ENCODE measurements at regions not wholly inside any gene's neighbourhood (a gene's known extent, or its start where the extent isn't known, plus 50 kb on each side); places are given as distances from the start of the nearest gene placed in this dataset.
"Not testable (repeated sequence)": the region's sequence is repeated elsewhere in the genome, so short reads cannot be mapped to it uniquely, and the experiment has no call there.

DNA sequence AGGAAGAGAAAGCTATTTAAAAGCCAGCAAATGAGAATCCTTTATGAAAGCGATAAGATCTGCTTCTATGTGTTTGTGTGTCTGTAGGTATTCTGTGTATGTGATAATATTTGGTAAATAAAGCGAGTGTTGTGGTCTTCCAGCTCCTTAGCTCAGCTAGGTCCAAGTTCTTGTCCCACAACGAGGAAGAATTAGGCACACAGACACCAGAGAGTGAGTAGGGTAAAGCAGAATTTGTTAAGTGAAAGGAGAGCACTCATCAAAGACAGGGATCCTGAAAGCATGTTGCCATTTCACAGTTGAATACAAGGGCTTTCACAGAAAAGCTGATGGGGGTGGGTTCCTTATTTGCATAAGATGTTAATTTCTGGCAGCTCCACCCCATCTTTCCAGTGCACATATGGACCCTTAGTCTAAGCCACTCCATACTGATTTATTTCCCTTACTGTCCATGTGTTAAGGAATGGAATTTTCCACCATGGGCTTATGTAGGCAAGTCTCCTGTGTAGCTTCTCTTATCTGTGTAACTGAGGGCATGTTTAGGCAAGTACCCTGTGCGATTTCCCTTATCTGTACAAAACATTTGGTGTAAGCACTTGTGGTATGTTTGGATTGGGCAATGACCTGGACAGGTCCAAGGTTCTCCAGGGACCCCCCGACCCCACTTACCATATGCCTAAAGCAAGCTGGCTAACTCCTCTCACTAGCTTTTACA lies 165.9 kb upstream of the VIPR2 start:
- H3K9ac ChIP-seq (ENCODE audit: low read depth, low read length) = no peak overlapping the region
- no peaks in the 10 kb centered on the region for H3K36me3 ChIP-seq (ENCODE audit: control insufficient read depth, insufficient read depth, low read length)
- H3K27me3 ChIP-seq (ENCODE audit: control insufficient read depth, insufficient read depth, low read length) = no peaks in the 10 kb centered on the region
- no peaks in the 10 kb centered on the region for H3K4me1 ChIP-seq (ENCODE audit: control insufficient read depth, insufficient read depth, low read length)
- H3K4me3 ChIP-seq (ENCODE audit: low read depth, low read length) = peak overlapping the region; percentile 17; the same call in 1 of the 2 replicates
- no peak overlapping the region for H3K27ac ChIP-seq (ENCODE audit: low read depth, low read length)
- H3K9me3 ChIP-seq (ENCODE audit: control insufficient read depth, insufficient read depth, low read length) = peaks cover 74% of the 10 kb centered on the region

DNA sequence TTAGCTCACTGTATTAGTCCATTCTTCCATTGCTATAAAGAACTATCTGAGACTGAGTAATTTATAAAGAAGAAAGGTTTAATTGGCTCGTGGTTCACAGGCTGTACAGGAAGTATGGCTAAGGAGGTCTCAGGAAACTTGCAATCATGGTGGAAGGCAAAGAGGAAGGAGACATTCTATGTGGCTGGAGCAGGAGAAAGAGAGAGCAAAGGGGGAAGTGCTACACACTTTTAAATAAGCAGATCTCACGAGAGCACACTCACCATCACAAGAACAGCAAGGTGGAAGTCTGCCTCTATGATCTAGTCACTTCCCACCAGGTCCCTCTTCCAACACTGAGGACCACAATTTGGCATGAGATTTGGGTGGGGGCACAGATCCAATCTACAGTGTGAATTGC lies 164.5 kb upstream of the VIPR2 start:
- not testable (repeated sequence) for H3K36me3 ChIP-seq (ENCODE audit: control insufficient read depth, insufficient read depth, low read length); H3K27ac ChIP-seq (ENCODE audit: low read depth, low read length); H3K27me3 ChIP-seq (ENCODE audit: control insufficient read depth, insufficient read depth, low read length); H3K4me1 ChIP-seq (ENCODE audit: control insufficient read depth, insufficient read depth, low read length); H3K9ac ChIP-seq (ENCODE audit: low read depth, low read length); H3K4me3 ChIP-seq (ENCODE audit: low read depth, low read length)
- peaks cover 65% of the 10 kb centered on the region for H3K9me3 ChIP-seq (ENCODE audit: control insufficient read depth, insufficient read depth, low read length)

DNA sequence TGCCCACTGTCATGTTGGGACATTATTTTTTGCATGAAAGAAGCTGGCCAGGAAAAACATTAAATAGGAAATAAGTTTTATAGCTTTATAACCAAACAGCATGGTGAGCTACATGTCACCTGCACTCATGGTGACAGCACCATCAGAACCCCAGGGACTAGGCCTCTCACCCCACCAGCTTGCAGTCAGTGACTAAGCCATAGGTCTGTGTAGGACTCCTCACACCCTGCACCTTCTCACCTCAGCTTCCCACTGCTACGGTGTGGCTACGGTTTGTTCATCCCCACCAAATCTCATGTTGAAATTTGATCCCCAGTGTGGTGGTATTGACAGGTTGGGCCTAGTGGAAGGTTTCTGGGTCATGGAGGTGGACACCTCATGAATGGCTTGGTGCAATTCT lies 161.3 kb upstream of the VIPR2 start:
- no peaks in the 10 kb centered on the region for H3K4me1 ChIP-seq (ENCODE audit: control insufficient read depth, insufficient read depth, low read length)
- no peak overlapping the region for H3K4me3 ChIP-seq (ENCODE audit: low read depth, low read length)
- peaks cover 41% of the 10 kb centered on the region for H3K9me3 ChIP-seq (ENCODE audit: control insufficient read depth, insufficient read depth, low read length)
- no peak overlapping the region for H3K27ac ChIP-seq (ENCODE audit: low read depth, low read length)
- no peak overlapping the region for H3K9ac ChIP-seq (ENCODE audit: low read depth, low read length)
- H3K27me3 ChIP-seq (ENCODE audit: control insufficient read depth, insufficient read depth, low read length) = no peaks in the 10 kb centered on the region
- no peaks in the 10 kb centered on the region for H3K36me3 ChIP-seq (ENCODE audit: control insufficient read depth, insufficient read depth, low read length)

DNA sequence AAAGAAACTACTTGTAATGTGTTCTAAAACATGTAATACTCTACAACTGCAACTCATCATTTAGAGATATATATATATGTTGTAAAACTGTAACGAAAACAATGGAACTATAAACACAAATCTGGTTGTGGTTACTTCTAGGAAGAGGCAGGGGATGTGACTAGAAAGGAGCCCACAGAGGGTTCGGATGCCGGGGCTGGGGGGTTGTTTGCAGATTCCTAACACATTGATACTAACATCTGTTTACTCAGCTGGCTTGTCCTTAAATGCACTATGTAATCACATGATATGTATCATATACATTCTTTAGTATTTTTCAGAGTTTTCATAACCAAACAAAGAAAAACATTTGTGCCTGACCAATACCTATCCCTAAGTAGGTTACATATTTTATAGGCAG lies 160.5 kb upstream of the VIPR2 start:
- not testable (repeated sequence) for H3K4me1 ChIP-seq (ENCODE audit: control insufficient read depth, insufficient read depth, low read length); H3K9ac ChIP-seq (ENCODE audit: low read depth, low read length); H3K27me3 ChIP-seq (ENCODE audit: control insufficient read depth, insufficient read depth, low read length); H3K27ac ChIP-seq (ENCODE audit: low read depth, low read length); H3K4me3 ChIP-seq (ENCODE audit: low read depth, low read length); H3K36me3 ChIP-seq (ENCODE audit: control insufficient read depth, insufficient read depth, low read length)
- H3K9me3 ChIP-seq (ENCODE audit: control insufficient read depth, insufficient read depth, low read length) = peaks cover 33% of the 10 kb centered on the region

DNA sequence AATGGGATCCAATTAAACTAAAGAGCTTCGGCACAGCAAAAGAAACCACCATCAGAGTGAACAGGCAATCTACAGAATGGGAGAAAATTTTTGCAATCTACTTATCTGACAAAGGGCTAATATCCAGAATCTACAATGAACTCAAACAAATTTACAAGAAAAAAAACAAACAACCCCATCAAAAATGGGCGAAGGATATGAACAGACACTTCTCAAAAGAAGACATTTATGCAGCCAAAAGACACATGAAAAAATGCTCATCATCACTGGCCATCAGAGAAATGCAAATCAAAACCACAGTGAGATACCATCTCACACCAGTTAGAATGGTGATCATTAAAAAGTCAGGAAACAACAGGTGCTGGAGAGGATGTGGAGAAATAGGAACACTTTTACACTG lies 158.8 kb upstream of the VIPR2 start:
- not testable (repeated sequence) for H3K9ac ChIP-seq (ENCODE audit: low read depth, low read length); H3K27ac ChIP-seq (ENCODE audit: low read depth, low read length); H3K27me3 ChIP-seq (ENCODE audit: control insufficient read depth, insufficient read depth, low read length); H3K36me3 ChIP-seq (ENCODE audit: control insufficient read depth, insufficient read depth, low read length); H3K4me1 ChIP-seq (ENCODE audit: control insufficient read depth, insufficient read depth, low read length); H3K4me3 ChIP-seq (ENCODE audit: low read depth, low read length)
- peaks cover 21% of the 10 kb centered on the region for H3K9me3 ChIP-seq (ENCODE audit: control insufficient read depth, insufficient read depth, low read length)

DNA sequence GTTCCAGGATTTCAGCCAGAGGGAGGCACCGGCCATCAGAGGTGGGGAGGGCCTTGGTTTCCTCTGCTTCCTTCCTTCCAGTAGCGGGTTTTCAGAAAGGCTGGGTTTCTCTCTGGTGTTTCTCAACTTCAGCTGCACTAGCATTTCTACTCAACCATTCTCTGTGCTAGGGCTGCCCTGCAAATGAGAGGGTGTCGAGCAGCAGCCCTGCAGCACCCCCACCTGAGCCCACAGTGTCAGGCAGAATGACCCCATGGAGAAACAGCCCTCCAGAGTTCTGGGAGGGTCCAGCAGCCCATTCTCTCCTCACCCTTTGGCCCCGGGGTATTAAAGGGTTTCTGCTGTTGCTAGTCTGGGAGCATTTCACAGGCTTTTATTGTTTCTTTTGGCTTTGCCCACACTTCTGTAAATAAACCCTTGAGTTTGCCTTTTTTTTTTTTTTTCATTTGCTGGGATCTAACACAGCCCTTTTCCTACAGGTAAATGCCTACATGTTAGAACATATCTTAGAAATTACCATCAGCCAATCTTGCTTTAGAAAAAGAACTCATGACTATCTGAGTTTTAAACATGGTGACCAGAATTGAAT lies 151.5 kb upstream of the VIPR2 start:
- peaks cover 60% of the 10 kb centered on the region for H3K9me3 ChIP-seq (ENCODE audit: control insufficient read depth, insufficient read depth, low read length)
- no peak overlapping the region for H3K9ac ChIP-seq (ENCODE audit: low read depth, low read length)
- H3K27me3 ChIP-seq (ENCODE audit: control insufficient read depth, insufficient read depth, low read length) = no peaks in the 10 kb centered on the region
- H3K4me3 ChIP-seq (ENCODE audit: low read depth, low read length) = no peak overlapping the region
- H3K36me3 ChIP-seq (ENCODE audit: control insufficient read depth, insufficient read depth, low read length) = no peaks in the 10 kb centered on the region
- no peaks in the 10 kb centered on the region for H3K4me1 ChIP-seq (ENCODE audit: control insufficient read depth, insufficient read depth, low read length)
- H3K27ac ChIP-seq (ENCODE audit: low read depth, low read length) = no peak overlapping the region

DNA sequence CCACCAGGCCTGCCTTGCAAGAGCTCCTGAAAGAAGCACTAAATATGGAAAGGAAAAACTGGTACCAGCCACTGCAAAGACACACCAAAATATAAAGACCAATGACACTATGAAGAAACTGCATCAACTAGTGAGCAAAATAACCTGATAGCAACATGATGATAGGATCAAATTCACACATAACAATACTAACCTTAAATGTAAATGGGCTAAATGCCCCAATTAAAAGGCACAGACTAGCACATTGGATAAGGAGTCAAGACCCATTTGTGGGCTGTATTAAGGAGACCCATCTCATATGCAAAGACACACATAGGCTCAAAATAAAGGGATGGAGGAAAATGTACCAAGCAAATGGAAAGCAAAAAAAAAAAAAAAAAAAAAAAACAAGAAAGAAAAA lies 141.8 kb upstream of the VIPR2 start:
- H3K9ac ChIP-seq (ENCODE audit: low read depth, low read length); H3K27ac ChIP-seq (ENCODE audit: low read depth, low read length); H3K4me3 ChIP-seq (ENCODE audit: low read depth, low read length); H3K36me3 ChIP-seq (ENCODE audit: control insufficient read depth, insufficient read depth, low read length); H3K4me1 ChIP-seq (ENCODE audit: control insufficient read depth, insufficient read depth, low read length); H3K27me3 ChIP-seq (ENCODE audit: control insufficient read depth, insufficient read depth, low read length): not testable (repeated sequence)
- peaks cover 60% of the 10 kb centered on the region for H3K9me3 ChIP-seq (ENCODE audit: control insufficient read depth, insufficient read depth, low read length)

DNA sequence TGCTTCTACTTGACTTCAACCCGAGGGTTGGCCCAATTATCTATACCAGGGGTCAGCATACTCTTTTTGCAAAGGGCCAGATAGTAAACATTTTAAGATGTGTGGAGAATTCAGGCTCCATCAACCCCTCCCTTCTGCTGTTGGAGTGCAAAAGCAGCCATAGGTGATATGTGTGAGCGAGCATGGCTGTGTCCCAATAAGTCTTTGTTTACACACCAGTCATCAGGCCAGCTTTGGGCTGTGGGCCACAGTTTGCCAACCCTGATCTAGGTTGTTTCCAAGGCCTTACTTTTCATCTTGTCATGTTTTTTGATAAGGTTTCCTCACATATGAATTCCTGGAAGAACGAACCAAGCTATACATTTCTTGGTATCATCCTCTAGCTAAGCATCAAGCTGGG lies 136.9 kb upstream of the VIPR2 start:
- Histone ChIP-seq H3K4me1 (ENCODE audit: control insufficient read depth, insufficient read depth, low read length) (no peaks in the 10 kb centered on the region), H3K4me3 (ENCODE audit: low read depth, low read length) (no peak overlapping the region), H3K27me3 (ENCODE audit: control insufficient read depth, insufficient read depth, low read length) (no peaks in the 10 kb centered on the region), H3K9me3 (ENCODE audit: control insufficient read depth, insufficient read depth, low read length) (peaks cover 80% of the 10 kb centered on the region), H3K36me3 (ENCODE audit: control insufficient read depth, insufficient read depth, low read length) (no peaks in the 10 kb centered on the region), H3K9ac (ENCODE audit: low read depth, low read length) (no peak overlapping the region), H3K27ac (ENCODE audit: low read depth, low read length) (no peak overlapping the region)

DNA sequence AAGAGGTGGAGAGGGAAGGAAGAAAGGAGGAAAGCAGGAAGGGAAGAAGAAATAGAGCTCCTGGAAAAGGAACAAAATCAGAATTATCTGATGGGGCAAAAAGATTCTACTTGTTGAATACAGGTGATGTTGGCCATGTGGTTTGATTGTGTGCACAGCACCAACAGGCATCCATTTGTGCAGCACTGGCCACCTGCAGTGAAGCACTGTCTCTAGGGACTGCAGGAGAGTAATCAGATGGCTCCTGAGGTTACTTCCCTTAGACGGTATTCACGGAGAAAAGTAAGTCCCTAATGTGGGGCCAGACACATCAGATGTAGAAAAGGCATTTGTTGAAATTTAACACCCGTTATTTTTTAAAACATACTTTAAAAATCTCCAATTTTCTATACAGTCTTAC lies 135.3 kb upstream of the VIPR2 start:
- Histone ChIP-seq H3K36me3 (ENCODE audit: control insufficient read depth, insufficient read depth, low read length) (no peaks in the 10 kb centered on the region), H3K9ac (ENCODE audit: low read depth, low read length) (no peak overlapping the region), H3K9me3 (ENCODE audit: control insufficient read depth, insufficient read depth, low read length) (peaks cover 90% of the 10 kb centered on the region), H3K4me1 (ENCODE audit: control insufficient read depth, insufficient read depth, low read length) (no peaks in the 10 kb centered on the region), H3K27ac (ENCODE audit: low read depth, low read length) (no peak overlapping the region), H3K27me3 (ENCODE audit: control insufficient read depth, insufficient read depth, low read length) (no peaks in the 10 kb centered on the region), H3K4me3 (ENCODE audit: low read depth, low read length) (no peak overlapping the region)

DNA sequence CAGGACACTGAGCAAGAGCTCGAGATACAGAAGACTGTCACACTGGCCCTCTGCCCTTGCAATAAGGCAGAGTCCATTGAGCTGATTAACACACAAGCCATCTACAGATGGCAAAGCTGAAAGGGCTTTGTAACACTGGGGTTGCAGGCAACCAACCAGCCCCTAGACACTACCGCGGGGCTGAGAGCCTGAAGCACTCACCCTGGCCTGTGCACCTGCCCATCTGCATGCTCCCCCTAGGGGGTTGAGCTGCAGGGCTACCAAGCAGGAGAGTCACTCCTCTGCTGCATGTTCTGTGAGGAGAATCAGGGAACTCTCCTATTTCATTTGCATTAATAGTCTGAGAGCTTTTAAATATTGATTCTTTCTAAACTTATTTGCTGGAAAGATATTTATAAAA lies 128.1 kb upstream of the VIPR2 start:
- Histone ChIP-seq H3K4me3 (ENCODE audit: low read depth, low read length) (no peak overlapping the region), H3K27ac (ENCODE audit: low read depth, low read length) (no peak overlapping the region), H3K9ac (ENCODE audit: low read depth, low read length) (no peak overlapping the region), H3K9me3 (ENCODE audit: control insufficient read depth, insufficient read depth, low read length) (peaks cover 98% of the 10 kb centered on the region), H3K27me3 (ENCODE audit: control insufficient read depth, insufficient read depth, low read length) (no peaks in the 10 kb centered on the region), H3K4me1 (ENCODE audit: control insufficient read depth, insufficient read depth, low read length) (no peaks in the 10 kb centered on the region), H3K36me3 (ENCODE audit: control insufficient read depth, insufficient read depth, low read length) (no peaks in the 10 kb centered on the region)

DNA sequence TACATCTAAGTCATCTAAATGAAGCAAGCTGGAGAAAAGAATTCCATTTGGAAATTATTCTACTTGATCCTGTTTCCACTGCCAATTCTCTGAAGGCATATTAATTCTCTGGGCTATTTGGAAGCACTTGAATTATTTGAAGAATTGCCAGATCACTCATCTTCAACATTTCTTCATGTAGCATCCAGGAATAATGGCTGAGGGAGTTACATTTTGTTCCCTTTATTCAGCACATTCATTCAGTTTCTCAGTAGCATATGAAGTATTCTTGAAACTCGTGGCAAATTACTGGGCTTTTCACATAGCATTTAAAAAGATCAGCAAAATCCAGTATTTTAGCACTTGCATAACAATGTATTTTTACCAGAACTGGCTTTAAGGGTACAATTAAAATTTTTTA lies 127.1 kb upstream of the VIPR2 start:
- Histone ChIP-seq H3K36me3 (ENCODE audit: control insufficient read depth, insufficient read depth, low read length) (no peaks in the 10 kb centered on the region), H3K9ac (ENCODE audit: low read depth, low read length) (no peak overlapping the region), H3K4me1 (ENCODE audit: control insufficient read depth, insufficient read depth, low read length) (no peaks in the 10 kb centered on the region), H3K27me3 (ENCODE audit: control insufficient read depth, insufficient read depth, low read length) (no peaks in the 10 kb centered on the region), H3K27ac (ENCODE audit: low read depth, low read length) (no peak overlapping the region), H3K4me3 (ENCODE audit: low read depth, low read length) (no peak overlapping the region), H3K9me3 (ENCODE audit: control insufficient read depth, insufficient read depth, low read length) (peaks cover 97% of the 10 kb centered on the region)

All from HUES48 (cell line).